ENCODE measurements at regions not wholly inside any gene's neighbourhood (a gene's known extent, or its start where the extent isn't known, plus 50 kb on each side); places are given as distances from the start of the nearest gene placed in this dataset.

GRCh38 chr2:147792966-147793617 lies 51.7 kb upstream of the ACVR2A start:
- DNase-seq (ENCODE audit: low spot score): no peak

- no peak for DNase-seq (ENCODE audit: low spot score)
Measured at GRCh38 chr2:147790580-147790979, 54.2 kb upstream of the ACVR2A start.

GRCh38 chr2:147789720-147790119 lies 55.1 kb upstream of the ACVR2A start:
- DNase-seq (ENCODE audit: low spot score): no peak

- no peak for DNase-seq (ENCODE audit: low spot score)
Measured at GRCh38 chr2:147789287-147789686, 55.5 kb upstream of the ACVR2A start.

GRCh38 chr2:147782141-147782930 lies 62.5 kb upstream of the ACVR2A start:
- no peak for DNase-seq (ENCODE audit: low spot score)

- no peak for DNase-seq (ENCODE audit: low spot score)
Measured at GRCh38 chr2:147779440-147779839, 65.4 kb upstream of the ACVR2A start.

- no peak for DNase-seq (ENCODE audit: low spot score)
Measured at GRCh38 chr2:147777394-147777793, 67.4 kb upstream of the ACVR2A start.

GRCh38 chr2:147774805-147775204 lies 70.0 kb upstream of the ACVR2A start:
- no peak for DNase-seq (ENCODE audit: low spot score)

GRCh38 chr2:147773479-147773878 lies 71.3 kb upstream of the ACVR2A start:
- DNase-seq (ENCODE audit: low spot score): no peak

GRCh38 chr2:147772781-147773180 lies 72.0 kb upstream of the ACVR2A start:
- DNase-seq (ENCODE audit: low spot score): no peak

- DNase-seq (ENCODE audit: low spot score): no peak
Measured at GRCh38 chr2:147763861-147764260, 81.0 kb upstream of the ACVR2A start.

- no peak for DNase-seq (ENCODE audit: low spot score)
Measured at GRCh38 chr2:147760984-147761383, 83.8 kb upstream of the ACVR2A start.

- no peak for DNase-seq (ENCODE audit: low spot score)
Measured at GRCh38 chr2:147759536-147759935, 85.3 kb upstream of the ACVR2A start.

GRCh38 chr2:147758821-147759220 lies 86.0 kb upstream of the ACVR2A start:
- DNase-seq (ENCODE audit: low spot score): no peak

- no peak for DNase-seq (ENCODE audit: low spot score)
Measured at GRCh38 chr2:147756069-147756468, 88.8 kb upstream of the ACVR2A start.

- no peak for DNase-seq (ENCODE audit: low spot score)
Measured at GRCh38 chr2:147740211-147740927, 104.5 kb upstream of the ACVR2A start.

- DNase-seq (ENCODE audit: low spot score): no peak
Measured at GRCh38 chr2:147739508-147739907, 105.3 kb upstream of the ACVR2A start.

GRCh38 chr2:147718831-147719230 lies 126.0 kb upstream of the ACVR2A start:
- DNase-seq (ENCODE audit: low spot score): no peak

- DNase-seq (ENCODE audit: low spot score): no peak
Measured at GRCh38 chr2:147716906-147717305, 127.9 kb upstream of the ACVR2A start.

- DNase-seq (ENCODE audit: low spot score): no peak
Measured at GRCh38 chr2:147715807-147716206, 129.0 kb upstream of the ACVR2A start.

GRCh38 chr2:147714582-147714981 lies 130.2 kb upstream of the ACVR2A start:
- no peak for DNase-seq (ENCODE audit: low spot score)

GRCh38 chr2:147713349-147713748 lies 131.5 kb upstream of the ACVR2A start:
- DNase-seq (ENCODE audit: low spot score): no peak

GRCh38 chr2:147712051-147712450 lies 132.8 kb upstream of the ACVR2A start:
- DNase-seq (ENCODE audit: low spot score): no peak
